OCI-LY7 (cell line): ENCODE measurements at regions not wholly inside any gene's neighbourhood (a gene's known extent, or its start where the extent isn't known, plus 50 kb on each side); places are given as distances from the start of the nearest gene placed in this dataset.

Source experiments
- BruUV-seq: library from RNA; stranded (reverse); fragments of 400-500 nt; replicated peaks from 2 replicates; lab custom pipeline; 2021; lab: Mats Ljungman, UMichigan
- CTCF ChIA-PET: fragments of 300-600 bp; sonication (Branson Sonifier 250); formaldehyde crosslinking; loops from one replicate; lab custom pipeline; 2022; ENCODE audit warnings: antibody characterized with exemption; ENCODE audit not compliant: unreplicated experiment; lab: Charles Lee
- POLR2A ChIA-PET: fragments of 300-600 bp; sonication (Branson Sonifier 250); formaldehyde crosslinking; loops from one replicate; lab custom pipeline; 2022; ENCODE audit warnings: antibody characterized with exemption; lab: Charles Lee
- DNase-seq: peaks from one replicate; pipeline ENCODE4 v3.0.0-alpha.2; 2015; ENCODE audit warnings: low spot score
- H2AFZ ChIP-seq: fragments of 200-600 bp; sonication (generic), shearing (Covaris generic); 2 replicates; pipeline ENCODE4 v1.6.1; 2014; ENCODE audit warnings: mild to moderate bottlenecking, antibody characterized with exemption, low read length, moderate library complexity
- H3K27ac ChIP-seq: fragments of 200-600 bp; sonication (generic); 2 replicates; pipeline ENCODE4 v1.5.1; 2014; ENCODE audit warnings: mixed run types, low read depth, mild to moderate bottlenecking, moderate library complexity, low read length, inconsistent platforms; ENCODE audit not compliant: poor library complexity, severe bottlenecking
- H3K36me3 ChIP-seq: fragments of 200-600 bp; sonication (generic); 2 replicates; pipeline ENCODE4 v1.6.1; 2014; ENCODE audit warnings: mild to moderate bottlenecking, antibody characterized with exemption, low read length, moderate library complexity, mixed read lengths; ENCODE audit not compliant: insufficient read depth
- H3K4me1 ChIP-seq: fragments of 200-600 bp; sonication (generic); 2 replicates; pipeline ENCODE4 v1.5.1; 2014; ENCODE audit warnings: mild to moderate bottlenecking, low read length; ENCODE audit not compliant: insufficient read depth, poor library complexity, severe bottlenecking
- H3K4me2 ChIP-seq: fragments of 200-600 bp; sonication (generic); 2 replicates; pipeline ENCODE4 v1.6.1; 2014; ENCODE audit warnings: mild to moderate bottlenecking, low read length
- H3K4me3 ChIP-seq: fragments of 200-600 bp; sonication (generic); 2 replicates; pipeline ENCODE4 v1.5.1; 2014; ENCODE audit warnings: mild to moderate bottlenecking, low read depth, low read length; ENCODE audit not compliant: poor library complexity, severe bottlenecking
- H3K79me2 ChIP-seq: fragments of 200-600 bp; sonication (generic); 2 replicates; pipeline ENCODE4 v1.6.1; 2016; ENCODE audit warnings: low read depth, mild to moderate bottlenecking, low read length, moderate library complexity, mixed read lengths; ENCODE audit not compliant: insufficient read depth
- H3K9me2 ChIP-seq: fragments of 200-600 bp; sonication (generic); 2 replicates; pipeline ENCODE4 v1.6.1; 2016; ENCODE audit warnings: mild to moderate bottlenecking, low read length, mixed read lengths; ENCODE audit not compliant: insufficient read depth
- H3K9me3 ChIP-seq: fragments of 200-600 bp; sonication (generic); 2 replicates; pipeline ENCODE4 v1.6.1; 2014; ENCODE audit warnings: mild to moderate bottlenecking, mixed run types, low read length, mixed read lengths
- H4K20me1 ChIP-seq: fragments of 200-600 bp; sonication (generic); 2 replicates; pipeline ENCODE4 v1.6.1; 2014; ENCODE audit warnings: mild to moderate bottlenecking, antibody characterized with exemption, low read length, moderate library complexity, mixed read lengths; ENCODE audit not compliant: insufficient read depth
- CTCF ChIP-seq: fragments of 200-600 bp; sonication (generic); conservative IDR thresholded peaks from 2 replicates; pipeline ENCODE4 v1.5.1; 2014; ENCODE audit warnings: mild to moderate bottlenecking, antibody characterized with exemption, low read length, moderate library complexity, mixed read lengths
- EZH2phosphoT487 ChIP-seq: fragments of 200-600 bp; sonication (generic); IDR thresholded peaks from 2 replicates; pipeline ENCODE4 v1.6.1; 2018; ENCODE audit warnings: low read depth, borderline replicate concordance, mild to moderate bottlenecking, mixed run types, antibody characterized with exemption, low read length, moderate library complexity, mixed read lengths
- intact Hi-C: fragments of 100-400 bp; cut with micrococcal nuclease; formaldehyde crosslinking; loops from one replicate; pipeline ENCODE4 v1.10.0; 2022; ENCODE audit not compliant: unreplicated experiment

- no peaks in the 10 kb centered on the region for H3K4me1 ChIP-seq
- H3K4me2 ChIP-seq, result no peak overlapping the region
- intact Hi-C loops, result no loop called here
- no peak overlapping the region for H3K27ac ChIP-seq
- DNase-seq, result no peak
- H3K79me2 ChIP-seq, result no peaks in the 10 kb centered on the region
- no peaks in the 10 kb centered on the region for H3K36me3 ChIP-seq
- H4K20me1 ChIP-seq, result no peaks in the 10 kb centered on the region
- no TSS peak for BruUV-seq
- no peak for TF ChIP-seq EZH2phosphoT487
- no peak for TF ChIP-seq CTCF
- H3K9me2 ChIP-seq, result no peaks in the 10 kb centered on the region
- ChIA-PET POLR2A (interaction anchor here (0.9 to 1.8 kb wide), 4 partner anchors 10 to 28 kb away, joined by 3 to 6 read pairs (median 4); no protein-coding TSS in a partner anchor), CTCF (no interaction called here)
- H2AFZ ChIP-seq, result no peak overlapping the region
- H3K9me3 ChIP-seq, result no peaks in the 10 kb centered on the region
- no peak overlapping the region for H3K4me3 ChIP-seq
These were observed 150.8 kb upstream of the NR3C1 start for GRCh38 chr5:143554187-143554717.

- H2AFZ ChIP-seq, result peak overlapping the region; percentile 62
- POLR2A ChIA-PET, result interaction anchor here (0.6 to 1.7 kb wide), 6 partner anchors 9 to 62 kb away, joined by 3 to 4 read pairs (median 3); no protein-coding TSS in a partner anchor
- no TSS peak for BruUV-seq
These were observed 149.2 kb upstream of the NR3C1 start for GRCh38 chr5:143552680-143553079.

More at GRCh38 chr5:143552680-143553079, 149.2 kb upstream of the NR3C1 start:
- H3K4me1 ChIP-seq, result no peaks in the 10 kb centered on the region
- intact Hi-C loops, result no loop called here
- no peaks in the 10 kb centered on the region for H3K9me2 ChIP-seq
- H3K36me3 ChIP-seq, result no peaks in the 10 kb centered on the region
- H3K4me3 ChIP-seq, result no peak overlapping the region
- CTCF ChIA-PET, result no interaction called here
- H3K4me2 ChIP-seq, result no peak overlapping the region
- H3K9me3 ChIP-seq, result no peaks in the 10 kb centered on the region
- TF ChIP-seq EZH2phosphoT487, result no peak
- no peak for TF ChIP-seq CTCF
- H4K20me1 ChIP-seq, result no peaks in the 10 kb centered on the region
- H3K79me2 ChIP-seq, result no peaks in the 10 kb centered on the region
- DNase-seq, result no peak
- H3K27ac ChIP-seq, result no peak overlapping the region
